ENCODE measurements at regions not wholly inside any gene's neighbourhood (a gene's known extent, or its start where the extent isn't known, plus 50 kb on each side); places are given as distances from the start of the nearest gene placed in this dataset.

DNA sequence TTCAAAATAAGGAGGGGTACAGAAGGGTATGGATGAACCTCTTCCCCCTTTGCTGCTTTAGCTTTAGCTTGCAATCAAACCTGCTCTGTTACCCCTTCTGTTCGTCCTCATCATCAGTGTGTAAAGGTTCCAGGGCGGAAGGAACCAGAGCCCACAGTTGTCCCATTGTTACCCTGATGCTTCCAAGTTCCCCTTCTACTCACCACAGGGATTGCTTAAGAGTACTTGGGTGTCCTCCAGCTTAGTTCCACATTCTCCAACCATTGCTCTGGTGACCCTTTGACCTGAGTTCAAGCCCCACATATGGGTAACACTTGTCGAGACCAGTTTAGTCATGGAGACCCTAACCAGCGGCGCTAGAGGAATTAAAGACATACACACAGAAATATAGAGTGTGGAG is 1080.1 kb upstream of the ALCAM start:
- Histone ChIP-seq H3K36me3 (ENCODE audit: control insufficient read depth, insufficient read depth, low read length) (no peaks in the 10 kb centered on the region), H3K27me3 (ENCODE audit: control insufficient read depth, insufficient read depth, low read length) (no peaks in the 10 kb centered on the region), H3K4me1 (ENCODE audit: control insufficient read depth, insufficient read depth, low read length) (no peaks in the 10 kb centered on the region), H3K4me3 (ENCODE audit: low read length) (no peak overlapping the region), H3K9me3 (ENCODE audit: control insufficient read depth, insufficient read depth, low read length) (peaks cover 10% of the 10 kb centered on the region), H3K27ac (ENCODE audit: low read length) (no peak overlapping the region)
- no peaks in the 10 kb centered on the region for H3K27me3 Mint-ChIP-seq (ENCODE audit: low read depth in 2 of 2)
- no peak overlapping the region for H3K27ac Mint-ChIP-seq
- H3K36me3 Mint-ChIP-seq: peaks cover 12% of the 10 kb centered on the region
- H3K4me3 Mint-ChIP-seq: no peak overlapping the region
- TF ChIP-seq, protein P1, sequence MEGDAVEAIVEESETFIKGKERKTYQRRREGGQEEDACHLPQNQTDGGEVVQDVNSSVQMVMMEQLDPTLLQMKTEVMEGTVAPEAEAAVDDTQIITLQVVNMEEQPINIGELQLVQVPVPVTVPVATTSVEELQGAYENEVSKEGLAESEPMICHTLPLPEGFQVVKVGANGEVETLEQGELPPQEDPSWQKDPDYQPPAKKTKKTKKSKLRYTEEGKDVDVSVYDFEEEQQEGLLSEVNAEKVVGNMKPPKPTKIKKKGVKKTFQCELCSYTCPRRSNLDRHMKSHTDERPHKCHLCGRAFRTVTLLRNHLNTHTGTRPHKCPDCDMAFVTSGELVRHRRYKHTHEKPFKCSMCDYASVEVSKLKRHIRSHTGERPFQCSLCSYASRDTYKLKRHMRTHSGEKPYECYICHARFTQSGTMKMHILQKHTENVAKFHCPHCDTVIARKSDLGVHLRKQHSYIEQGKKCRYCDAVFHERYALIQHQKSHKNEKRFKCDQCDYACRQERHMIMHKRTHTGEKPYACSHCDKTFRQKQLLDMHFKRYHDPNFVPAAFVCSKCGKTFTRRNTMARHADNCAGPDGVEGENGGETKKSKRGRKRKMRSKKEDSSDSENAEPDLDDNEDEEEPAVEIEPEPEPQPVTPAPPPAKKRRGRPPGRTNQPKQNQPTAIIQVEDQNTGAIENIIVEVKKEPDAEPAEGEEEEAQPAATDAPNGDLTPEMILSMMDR (IDR thresholded peaks at IDR 0.05): no peak
- H3K4me1 Mint-ChIP-seq: no peaks in the 10 kb centered on the region
- no peak for ATAC-seq
- WGBS (ENCODE audit: insufficient coverage): 92% methylated on average over 4 of the region's 5 CpGs
- intact Hi-C loops (cut with micrococcal nuclease): no loop called here
- H3K9me3 Mint-ChIP-seq: peaks cover 13 to 21% of the 10 kb centered on the region in 2 donors
- no peak for DNase-seq

DNA sequence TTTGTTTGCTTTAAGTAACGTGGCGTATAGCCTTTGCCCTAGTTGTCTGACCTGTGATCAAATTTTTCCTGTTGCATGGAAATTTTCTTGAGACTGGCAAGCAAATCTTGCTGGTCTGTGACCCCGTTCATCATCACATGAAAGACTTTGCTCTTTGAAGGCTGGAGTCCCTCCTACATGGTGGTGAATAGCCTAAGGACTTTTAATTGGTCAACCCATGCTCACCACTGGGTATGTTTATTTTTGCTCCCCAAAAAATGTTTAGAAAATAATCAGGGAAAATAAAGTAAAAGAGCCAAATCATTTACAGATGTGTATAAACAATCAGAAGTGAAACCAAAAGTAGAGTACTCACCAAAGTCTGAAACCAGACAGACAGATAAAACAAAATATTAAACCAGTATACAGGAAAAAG is 1075.3 kb upstream of the ALCAM start:
- Histone ChIP-seq H3K36me3 (ENCODE audit: control insufficient read depth, insufficient read depth, low read length) (no peaks in the 10 kb centered on the region), H3K4me1 (ENCODE audit: control insufficient read depth, insufficient read depth, low read length) (no peaks in the 10 kb centered on the region), H3K9me3 (ENCODE audit: control insufficient read depth, insufficient read depth, low read length) (peaks cover 9% of the 10 kb centered on the region), H3K4me3 (ENCODE audit: low read length) (no peak overlapping the region), H3K27ac (ENCODE audit: low read length) (no peak overlapping the region), H3K27me3 (ENCODE audit: control insufficient read depth, insufficient read depth, low read length) (no peaks in the 10 kb centered on the region)
- H3K4me1 Mint-ChIP-seq: peaks cover 0 to 5% of the 10 kb centered on the region in 2 donors
- intact Hi-C loops (cut with micrococcal nuclease): no loop called here
- H3K36me3 Mint-ChIP-seq: peaks cover 4% of the 10 kb centered on the region
- no peak overlapping the region for H3K27ac Mint-ChIP-seq
- ATAC-seq (no peak), DNase-seq (peak in 1 of 2 donors; percentile 5)
- H3K9me3 Mint-ChIP-seq: peaks cover 13 to 18% of the 10 kb centered on the region in 2 donors
- H3K27me3 Mint-ChIP-seq (ENCODE audit: low read depth in 2 of 2): no peaks in the 10 kb centered on the region
- H3K4me3 Mint-ChIP-seq: no peak overlapping the region
- WGBS (ENCODE audit: insufficient coverage): 71% methylated on average over 3 of the region's 3 CpGs
- TF ChIP-seq, protein P1 (IDR thresholded peaks at IDR 0.05): no peak

DNA sequence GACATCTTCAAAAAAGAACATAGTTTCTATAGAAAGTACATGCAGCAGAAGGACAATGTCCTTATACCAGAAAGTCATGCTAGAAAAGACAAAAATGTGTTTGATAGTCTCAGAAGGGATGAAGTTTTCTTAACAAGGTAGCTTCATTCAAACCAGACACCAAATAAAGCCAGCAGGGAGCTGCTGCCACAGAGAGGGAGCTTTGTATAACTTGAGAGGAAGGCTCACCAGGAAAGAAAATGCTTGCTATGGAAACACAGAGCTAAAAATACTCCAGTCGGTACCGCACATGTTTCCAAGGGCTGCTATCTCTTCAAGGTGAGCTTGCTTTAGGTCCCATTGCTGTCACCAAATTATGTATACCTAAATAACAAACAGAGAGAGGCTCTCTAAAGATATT is 1074.8 kb upstream of the ALCAM start:
- Histone ChIP-seq H3K27me3 (ENCODE audit: control insufficient read depth, insufficient read depth, low read length) (no peaks in the 10 kb centered on the region), H3K4me1 (ENCODE audit: control insufficient read depth, insufficient read depth, low read length) (no peaks in the 10 kb centered on the region), H3K36me3 (ENCODE audit: control insufficient read depth, insufficient read depth, low read length) (no peaks in the 10 kb centered on the region), H3K9me3 (ENCODE audit: control insufficient read depth, insufficient read depth, low read length) (peaks cover 9% of the 10 kb centered on the region), H3K27ac (ENCODE audit: low read length) (no peak overlapping the region), H3K4me3 (ENCODE audit: low read length) (no peak overlapping the region)
- Mint-ChIP-seq H3K36me3 (peaks cover 4% of the 10 kb centered on the region), H3K9me3 (peaks cover 10 to 18% of the 10 kb centered on the region in 2 donors), H3K4me3 (no peak overlapping the region), H3K27ac (no peak overlapping the region), H3K27me3 (ENCODE audit: low read depth in 2 of 2) (no peaks in the 10 kb centered on the region), H3K4me1 (peaks cover 0 to 5% of the 10 kb centered on the region in 2 donors)
- intact Hi-C loops (cut with micrococcal nuclease): no loop called here
- ATAC-seq (no peak), DNase-seq (peak in 1 of 2 donors; percentile 3)
- WGBS (ENCODE audit: insufficient coverage): 68% methylated on average over 2 of the region's 2 CpGs
- TF ChIP-seq, protein P1 (IDR thresholded peaks at IDR 0.05): no peak

DNA sequence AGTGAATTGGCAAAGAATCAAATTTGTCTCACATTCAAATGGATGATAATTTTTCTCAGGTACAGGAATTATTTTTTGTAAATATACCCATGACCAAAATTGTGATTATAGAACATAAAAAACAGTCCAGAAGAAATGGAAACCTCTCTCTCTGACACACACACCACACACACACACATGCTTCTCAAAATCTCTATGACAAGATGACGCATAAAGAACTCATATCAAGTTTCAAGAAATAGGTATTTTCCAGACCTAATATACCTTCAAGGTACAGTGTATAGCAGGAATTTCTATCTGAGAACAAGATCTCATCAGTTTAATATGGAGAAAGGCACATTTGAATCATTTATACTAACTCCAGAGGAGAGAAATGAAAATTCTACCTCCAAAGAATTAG is 1069.1 kb upstream of the ALCAM start:
- H3K27ac ChIP-seq (ENCODE audit: low read length): no peak overlapping the region
- H3K4me3 ChIP-seq (ENCODE audit: low read length): no peak overlapping the region
- no peak for DNase-seq
- WGBS (ENCODE audit: insufficient coverage): 83% methylated on average over 1 of the region's 1 CpG
- peaks cover 5% of the 10 kb centered on the region for H3K9me3 ChIP-seq (ENCODE audit: control insufficient read depth, insufficient read depth, low read length)
- Mint-ChIP-seq H3K36me3 (peaks cover 4% of the 10 kb centered on the region), H3K4me1 (no peaks in the 10 kb centered on the region), H3K9me3 (peaks cover 9 to 22% of the 10 kb centered on the region in 2 donors), H3K27ac (no peak overlapping the region), H3K4me3 (no peak overlapping the region), H3K27me3 (ENCODE audit: low read depth in 2 of 2) (no peaks in the 10 kb centered on the region)
- TF ChIP-seq, protein P1 (IDR thresholded peaks at IDR 0.05): no peak
- no peaks in the 10 kb centered on the region for H3K27me3 ChIP-seq (ENCODE audit: control insufficient read depth, insufficient read depth, low read length)
- no peak for ATAC-seq
- H3K36me3 ChIP-seq (ENCODE audit: control insufficient read depth, insufficient read depth, low read length): no peaks in the 10 kb centered on the region
- H3K4me1 ChIP-seq (ENCODE audit: control insufficient read depth, insufficient read depth, low read length): no peaks in the 10 kb centered on the region
- intact Hi-C loops (cut with micrococcal nuclease): no loop called here
